ENCODE measurements at regions not wholly inside any gene's neighbourhood (a gene's known extent, or its start where the extent isn't known, plus 50 kb on each side); places are given as distances from the start of the nearest gene placed in this dataset.

- Mint-ChIP-seq H3K36me3 (no peaks in the 10 kb centered on the region), H3K4me3 (no peak overlapping the region), H3K9me3 (no peaks in the 10 kb centered on the region), H3K4me1 (no peaks in the 10 kb centered on the region), H3K27ac (no peak overlapping the region)
- ATAC-seq (no peak), DNase-seq (ENCODE audit: low spot score in 2 of 2) (no peak)
Observed at GRCh38 chr19:28966737-28967399, 246.1 kb downstream of the UQCRFS1 start.

- H3K36me3 Mint-ChIP-seq, result no peaks in the 10 kb centered on the region
- H3K4me3 Mint-ChIP-seq, result no peak overlapping the region
Observed at GRCh38 chr19:28964500-28964899, 248.5 kb downstream of the UQCRFS1 start.

GRCh38 chr19:28963486-28964250 is 249.3 kb downstream of the UQCRFS1 start:
- Mint-ChIP-seq H3K36me3 (no peaks in the 10 kb centered on the region), H3K9me3 (no peaks in the 10 kb centered on the region), H3K4me1 (no peaks in the 10 kb centered on the region), H3K27ac (no peak overlapping the region), H3K4me3 (no peak overlapping the region)
- no peak for ATAC-seq
- no peak for DNase-seq (ENCODE audit: low spot score in 2 of 2)

More at GRCh38 chr19:28964500-28964899, 248.5 kb downstream of the UQCRFS1 start:
- DNase-seq (ENCODE audit: low spot score in 2 of 2) (no peak), ATAC-seq (no peak)
- Mint-ChIP-seq H3K9me3 (no peaks in the 10 kb centered on the region), H3K27ac (no peak overlapping the region), H3K4me1 (no peaks in the 10 kb centered on the region)

DNA sequence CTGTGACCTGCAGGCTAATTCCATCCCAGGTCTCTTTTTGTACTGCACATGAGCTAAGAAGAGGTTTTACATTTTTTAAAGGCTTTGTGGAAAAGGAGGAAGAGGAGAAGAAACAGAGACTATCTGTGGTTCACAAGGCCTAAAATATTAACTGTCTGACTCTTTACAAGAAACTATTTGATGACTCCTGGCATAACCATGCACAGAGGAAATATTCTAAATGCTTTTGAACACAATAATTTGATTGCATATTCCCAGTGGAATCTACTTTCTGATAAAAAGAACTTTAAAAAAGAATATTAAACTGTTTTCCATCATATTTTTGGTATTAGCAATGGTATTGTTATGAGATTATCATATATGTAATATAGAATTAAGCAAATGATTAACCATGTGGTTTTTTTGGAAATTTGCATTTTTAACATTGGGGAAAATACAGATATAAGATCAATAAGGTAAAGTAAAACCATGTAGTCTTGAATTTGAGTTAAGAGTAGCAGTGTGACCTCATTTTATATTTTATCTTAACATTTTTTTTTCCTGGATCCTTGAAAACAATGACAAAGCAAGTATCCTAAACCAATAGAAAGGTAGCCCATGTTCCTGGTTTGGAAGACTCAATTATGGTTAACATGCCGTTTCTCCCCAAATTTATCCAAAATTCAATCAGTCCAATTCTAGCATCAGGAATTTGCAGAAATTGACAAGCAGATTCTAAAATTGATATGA is 251.0 kb downstream of the UQCRFS1 start:
- Mint-ChIP-seq H3K4me1 (no peaks in the 10 kb centered on the region), H3K27ac (no peak overlapping the region), H3K9me3 (no peaks in the 10 kb centered on the region), H3K4me3 (no peak overlapping the region), H3K36me3 (no peaks in the 10 kb centered on the region)
- no peak for ATAC-seq
- no peak for DNase-seq (ENCODE audit: low spot score in 2 of 2)

DNA sequence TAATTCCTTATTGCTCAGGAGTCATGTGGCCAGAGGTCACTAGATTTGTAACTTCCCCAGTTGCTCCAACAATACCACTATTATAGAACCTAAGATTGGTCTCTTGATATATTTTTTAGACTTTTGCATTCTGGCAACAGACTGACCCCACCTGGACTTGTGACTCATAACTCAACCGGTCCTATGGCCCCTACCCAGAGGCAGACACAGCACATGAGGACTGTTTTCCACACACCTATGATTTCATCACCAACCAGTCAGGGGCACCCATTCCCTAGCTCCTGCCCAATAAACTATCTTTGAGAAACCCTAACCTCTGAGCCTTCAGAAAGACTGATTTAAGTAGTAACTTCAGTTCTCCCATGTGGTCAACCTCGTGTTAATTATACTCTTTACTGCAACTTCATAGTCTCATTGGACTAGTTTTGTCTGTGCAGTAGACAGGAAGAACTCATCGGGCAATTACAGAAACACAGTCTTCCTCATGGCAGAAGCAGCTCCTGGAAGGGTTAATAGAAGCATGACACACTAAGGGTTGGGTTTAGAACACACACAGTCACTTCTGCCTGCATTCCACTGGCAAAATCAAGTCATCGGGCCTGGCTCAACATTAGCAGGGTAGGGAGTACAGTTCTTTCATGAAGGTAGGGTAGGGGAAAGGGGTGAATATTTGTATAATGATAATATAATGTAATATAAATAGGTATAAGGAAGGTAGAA is 251.8 kb downstream of the UQCRFS1 start:
- no peak overlapping the region for H3K27ac Mint-ChIP-seq
- no peaks in the 10 kb centered on the region for H3K4me1 Mint-ChIP-seq
- ATAC-seq, result no peak

DNA sequence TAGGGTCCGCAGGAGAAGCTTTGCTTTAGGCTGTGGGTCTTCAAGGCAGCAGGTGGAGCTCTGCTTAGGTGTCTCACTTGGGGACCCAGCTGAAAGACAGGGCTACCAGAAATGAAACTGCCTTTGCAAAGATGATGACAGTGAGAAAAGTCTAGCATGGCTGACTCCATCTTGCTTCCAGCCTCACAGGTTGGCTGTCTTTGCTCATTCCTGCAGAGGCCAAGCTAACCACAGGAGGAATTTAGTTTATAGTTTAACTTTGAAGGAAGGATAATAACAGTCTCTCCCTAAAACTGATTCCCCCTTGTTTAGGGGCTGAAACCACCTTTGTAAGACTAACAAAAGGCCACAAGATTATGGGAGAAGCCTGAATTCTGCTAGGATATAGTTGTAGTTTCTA is 252.4 kb downstream of the UQCRFS1 start:
- H3K36me3 Mint-ChIP-seq, result no peaks in the 10 kb centered on the region
- no peaks in the 10 kb centered on the region for H3K9me3 Mint-ChIP-seq
- no peak for ATAC-seq

More for the DNA sequence above, 251.8 kb downstream of the UQCRFS1 start:
- no peaks in the 10 kb centered on the region for H3K9me3 Mint-ChIP-seq
- H3K4me3 Mint-ChIP-seq, result no peak overlapping the region
- no peaks in the 10 kb centered on the region for H3K36me3 Mint-ChIP-seq
- DNase-seq (ENCODE audit: low spot score in 2 of 2), result no peak

GRCh38 chr19:28956961-28957360 is 256.0 kb downstream of the UQCRFS1 start:
- Mint-ChIP-seq H3K4me1 (no peaks in the 10 kb centered on the region), H3K36me3 (no peaks in the 10 kb centered on the region)

More for the DNA sequence above, 252.4 kb downstream of the UQCRFS1 start:
- Mint-ChIP-seq H3K27ac (no peak overlapping the region), H3K4me3 (no peak overlapping the region), H3K4me1 (no peaks in the 10 kb centered on the region)
- DNase-seq (ENCODE audit: low spot score in 2 of 2), result no peak

GRCh38 chr19:28956421-28956820 is 256.5 kb downstream of the UQCRFS1 start:
- Mint-ChIP-seq H3K4me1 (no peaks in the 10 kb centered on the region), H3K4me3 (no peak overlapping the region), H3K36me3 (no peaks in the 10 kb centered on the region), H3K9me3 (peaks cover 6% of the 10 kb centered on the region), H3K27ac (no peak overlapping the region)
- DNase-seq (ENCODE audit: low spot score in 2 of 2) (no peak), ATAC-seq (no peak)

More at GRCh38 chr19:28956961-28957360, 256.0 kb downstream of the UQCRFS1 start:
- H3K4me3 Mint-ChIP-seq, result no peak overlapping the region
- H3K27ac Mint-ChIP-seq, result no peak overlapping the region
- H3K9me3 Mint-ChIP-seq, result peaks cover 6% of the 10 kb centered on the region
- ATAC-seq, result no peak
- DNase-seq (ENCODE audit: low spot score in 2 of 2), result no peak

DNA sequence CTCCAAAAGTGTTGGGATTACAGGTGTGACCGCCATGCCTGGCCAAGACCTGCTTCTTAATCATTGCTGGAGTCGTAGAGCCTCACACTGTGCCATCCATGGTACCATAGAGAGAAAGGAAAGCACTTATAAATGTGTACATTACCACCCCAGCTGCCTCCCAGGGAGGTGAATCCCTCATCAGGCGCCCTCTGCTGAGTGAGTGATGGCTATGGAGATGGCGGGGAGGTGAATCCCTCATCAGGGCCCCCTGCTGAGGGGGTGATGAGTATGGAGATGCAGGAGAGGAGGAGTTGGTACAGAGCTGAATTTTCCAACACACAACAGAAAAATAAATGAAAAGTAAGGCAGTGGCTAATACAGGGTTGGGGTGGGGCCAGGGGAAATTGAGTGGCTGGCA is 263.4 kb downstream of the UQCRFS1 start:
- no peak for DNase-seq (ENCODE audit: low spot score in 2 of 2)
- no peak overlapping the region for H3K4me3 Mint-ChIP-seq
- ATAC-seq, result no peak
- no peaks in the 10 kb centered on the region for H3K4me1 Mint-ChIP-seq
- H3K27ac Mint-ChIP-seq, result no peak overlapping the region
- H3K36me3 Mint-ChIP-seq, result no peaks in the 10 kb centered on the region
- H3K9me3 Mint-ChIP-seq, result peaks cover 6% of the 10 kb centered on the region

DNA sequence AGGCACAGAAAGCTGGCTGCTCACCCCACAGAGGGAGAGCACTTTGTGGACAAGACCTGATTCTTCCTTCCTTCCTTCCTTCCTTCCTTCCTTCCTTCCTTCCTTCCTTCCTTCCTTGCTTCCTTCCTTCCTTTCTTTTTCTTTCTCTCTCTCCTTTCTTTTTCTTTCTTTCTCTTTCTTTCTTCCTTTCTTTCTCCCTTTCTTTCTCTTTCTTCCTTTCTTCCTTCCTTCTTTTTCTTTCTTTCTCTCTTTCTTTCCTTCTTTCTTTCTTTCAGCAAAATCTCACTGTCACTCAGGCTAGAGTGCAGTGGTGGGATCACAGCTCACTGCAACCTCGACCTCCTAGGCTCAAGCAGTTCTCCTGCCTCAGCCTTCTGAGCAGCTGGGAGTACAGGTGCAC is 263.9 kb downstream of the UQCRFS1 start:
- ATAC-seq, result no peak
- H3K4me1 Mint-ChIP-seq, result no peaks in the 10 kb centered on the region
- no peak overlapping the region for H3K4me3 Mint-ChIP-seq
- DNase-seq (ENCODE audit: low spot score in 2 of 2), result no peak
- H3K27ac Mint-ChIP-seq, result no peak overlapping the region
- H3K9me3 Mint-ChIP-seq, result peaks cover 4% of the 10 kb centered on the region
- H3K36me3 Mint-ChIP-seq, result no peaks in the 10 kb centered on the region

DNA sequence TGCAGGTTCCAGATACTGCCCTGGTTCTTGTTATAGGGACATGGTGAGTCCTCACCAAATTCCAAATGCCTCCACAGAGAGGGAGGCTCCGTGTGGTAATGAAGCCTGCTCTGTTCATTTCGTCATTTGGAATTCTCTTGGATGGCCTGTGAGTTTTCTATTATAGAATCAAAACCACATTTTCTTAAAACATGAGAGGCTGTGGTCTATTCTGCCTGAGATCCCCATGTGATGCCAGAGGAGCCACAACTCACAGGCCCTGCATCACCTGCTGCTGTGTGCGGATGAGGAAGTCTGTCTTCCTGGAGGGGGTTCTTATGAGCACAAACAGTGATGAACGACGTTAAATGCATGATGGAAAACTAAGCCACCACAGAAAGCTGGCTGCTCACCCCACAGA is 264.4 kb downstream of the UQCRFS1 start:
- no peak overlapping the region for H3K4me3 Mint-ChIP-seq

DNA sequence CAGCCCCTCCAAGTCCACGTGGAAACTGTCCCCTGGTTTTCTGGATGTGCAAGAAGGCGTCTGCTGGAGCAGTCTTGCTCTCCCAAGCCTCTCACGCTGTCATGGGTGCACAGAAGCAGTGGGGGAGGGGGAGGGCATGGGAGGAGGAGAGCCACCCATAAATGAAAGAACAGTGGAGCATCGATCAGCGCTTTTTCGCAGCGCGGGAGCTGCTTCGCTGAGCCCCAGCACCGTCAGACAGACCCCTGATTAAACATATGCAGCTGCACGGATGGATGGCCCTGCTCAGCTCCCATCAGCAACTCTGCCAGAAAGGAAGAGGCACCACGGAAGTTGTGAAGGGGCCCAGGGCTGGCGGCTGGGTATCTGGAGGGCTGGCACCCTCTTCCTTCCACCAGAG is 264.9 kb downstream of the UQCRFS1 start:
- H3K9me3 Mint-ChIP-seq, result peaks cover 8% of the 10 kb centered on the region
- H3K36me3 Mint-ChIP-seq, result no peaks in the 10 kb centered on the region
- H3K4me1 Mint-ChIP-seq, result no peaks in the 10 kb centered on the region
- H3K4me3 Mint-ChIP-seq, result no peak overlapping the region
- ATAC-seq (no peak), DNase-seq (ENCODE audit: low spot score in 2 of 2) (no peak)
- no peak overlapping the region for H3K27ac Mint-ChIP-seq

More for the DNA sequence above, 264.4 kb downstream of the UQCRFS1 start:
- DNase-seq (ENCODE audit: low spot score in 2 of 2) (no peak), ATAC-seq (no peak)
- Mint-ChIP-seq H3K36me3 (no peaks in the 10 kb centered on the region), H3K9me3 (peaks cover 8% of the 10 kb centered on the region), H3K27ac (no peak overlapping the region), H3K4me1 (no peaks in the 10 kb centered on the region)

DNA sequence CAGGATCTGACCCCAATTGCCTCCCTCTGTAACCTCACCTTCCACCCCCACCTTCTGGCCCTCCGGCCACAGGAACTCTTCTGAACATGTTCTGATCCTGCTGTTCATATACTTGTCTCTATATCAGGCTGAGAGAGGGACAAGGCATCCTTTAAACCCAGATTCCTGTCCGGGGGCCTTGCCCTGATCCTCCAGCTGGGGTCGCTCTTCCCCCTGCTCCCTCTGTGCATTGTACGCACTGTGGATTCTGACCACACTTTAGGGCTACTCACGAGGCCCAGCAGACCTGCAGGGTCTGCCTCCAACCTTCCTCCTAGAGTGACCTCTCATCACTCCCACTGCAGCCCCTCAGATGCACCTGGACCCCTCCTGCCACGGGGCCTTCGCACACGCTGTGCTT is 269.3 kb downstream of the UQCRFS1 start:
- Mint-ChIP-seq H3K4me3 (no peak overlapping the region), H3K27ac (no peak overlapping the region), H3K4me1 (no peaks in the 10 kb centered on the region), H3K9me3 (peaks cover 8% of the 10 kb centered on the region), H3K36me3 (no peaks in the 10 kb centered on the region)
- DNase-seq (ENCODE audit: low spot score in 2 of 2) (no peak), ATAC-seq (no peak)

DNA sequence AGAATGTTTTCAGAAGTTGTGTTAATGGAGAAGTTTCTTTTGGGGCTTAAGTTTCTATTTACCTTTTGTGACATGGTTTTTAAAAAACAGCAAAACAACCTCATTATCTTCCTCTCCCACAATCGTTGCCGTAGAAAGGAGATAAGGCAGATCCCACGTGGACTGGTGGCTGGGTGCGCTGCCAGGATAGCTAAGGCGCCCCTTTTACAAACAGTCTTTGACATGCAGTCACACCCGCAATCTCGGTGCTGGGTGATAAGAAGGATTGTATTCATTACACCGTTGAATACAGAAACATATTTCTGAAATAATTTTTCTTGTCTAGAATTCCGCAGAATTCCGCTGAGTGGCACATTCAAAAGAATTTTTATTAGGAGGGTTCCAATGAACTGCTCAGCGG is 271.1 kb downstream of the UQCRFS1 start:
- H3K4me3 Mint-ChIP-seq, result no peak overlapping the region
- H3K27ac Mint-ChIP-seq, result no peak overlapping the region
- DNase-seq (ENCODE audit: low spot score in 2 of 2) (no peak), ATAC-seq (no peak)
- no peaks in the 10 kb centered on the region for H3K4me1 Mint-ChIP-seq
- H3K36me3 Mint-ChIP-seq, result no peaks in the 10 kb centered on the region
- H3K9me3 Mint-ChIP-seq, result peaks cover 8% of the 10 kb centered on the region
